ENCODE measurements at regions not wholly inside any gene's neighbourhood (a gene's known extent, or its start where the extent isn't known, plus 50 kb on each side); places are given as distances from the start of the nearest gene placed in this dataset.

DNA sequence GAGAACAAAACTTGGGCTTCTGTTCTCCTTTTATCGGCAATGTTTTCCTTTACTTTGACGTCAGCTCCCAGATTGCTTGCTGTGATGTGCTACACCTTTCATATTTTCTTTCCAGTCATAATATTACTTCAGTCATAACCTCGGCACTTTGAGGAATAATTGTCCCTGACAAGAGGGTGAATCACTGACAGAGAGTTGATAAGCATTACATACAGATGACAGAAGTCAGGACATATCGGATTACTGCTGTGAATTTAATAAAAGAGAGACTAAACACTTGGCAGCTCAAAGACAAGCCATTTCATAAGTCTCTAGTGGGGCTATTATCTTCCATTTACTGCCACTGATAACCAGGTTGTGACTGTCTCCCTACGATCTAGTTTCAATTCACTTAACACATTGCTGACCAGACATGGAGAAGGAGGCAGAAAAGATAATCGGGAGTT, 362.1 kb upstream of the ARRDC4 start:
- no peaks in the 10 kb centered on the region for H3K4me1 Mint-ChIP-seq (ENCODE audit: low read depth)

DNA sequence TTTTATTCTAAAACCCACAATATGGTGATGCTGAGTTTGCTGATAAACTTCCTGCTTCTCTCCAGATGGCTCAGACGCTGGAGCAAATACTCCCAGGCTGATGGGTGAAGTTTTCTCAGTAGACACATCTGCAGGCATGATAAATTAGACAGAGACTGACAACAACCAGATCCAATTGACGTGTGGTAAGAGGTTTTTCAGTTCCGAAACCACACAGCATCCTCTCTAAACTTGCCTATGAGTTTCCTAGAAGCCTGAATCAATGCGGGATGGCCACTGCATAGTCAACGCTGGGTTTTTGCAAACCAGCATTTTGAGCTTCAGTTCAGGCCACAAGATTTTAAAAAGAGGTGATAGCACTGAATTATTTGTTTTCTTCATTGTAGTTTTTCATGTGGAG, 360.3 kb upstream of the ARRDC4 start:
- Mint-ChIP-seq H3K27me3 (ENCODE audit: low read depth) (no peaks in the 10 kb centered on the region), H3K36me3 (ENCODE audit: low read depth) (no peaks in the 10 kb centered on the region), H3K4me3 (no peak overlapping the region), H3K9me3 (peaks cover 3% of the 10 kb centered on the region), H3K27ac (no peak overlapping the region), H3K4me1 (ENCODE audit: low read depth) (no peaks in the 10 kb centered on the region)

More for the DNA sequence above, 362.1 kb upstream of the ARRDC4 start:
- no peak overlapping the region for H3K4me3 Mint-ChIP-seq
- no peaks in the 10 kb centered on the region for H3K36me3 Mint-ChIP-seq (ENCODE audit: low read depth)
- peaks cover 3% of the 10 kb centered on the region for H3K9me3 Mint-ChIP-seq
- no peaks in the 10 kb centered on the region for H3K27me3 Mint-ChIP-seq (ENCODE audit: low read depth)
- no peak overlapping the region for H3K27ac Mint-ChIP-seq

DNA sequence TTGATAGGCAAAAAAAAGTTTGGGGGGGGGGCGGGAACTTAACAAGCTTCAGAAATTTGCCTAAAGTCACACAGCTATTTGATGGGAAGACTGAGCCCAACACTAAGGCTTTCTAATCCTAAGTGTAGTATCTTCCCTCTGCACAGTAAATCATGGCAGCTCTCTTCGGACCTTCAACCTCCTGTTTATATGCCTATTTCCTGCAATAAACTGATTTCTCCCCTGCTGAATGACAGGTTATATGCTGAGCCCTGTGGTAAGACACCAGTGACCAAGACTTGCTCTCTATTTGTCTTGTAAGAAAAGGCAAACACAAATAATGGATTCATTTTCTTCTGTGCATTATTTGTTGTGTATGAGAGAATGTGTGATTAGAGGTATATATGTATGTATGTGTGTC, 355.8 kb upstream of the ARRDC4 start:
- Mint-ChIP-seq H3K4me3 (no peak overlapping the region), H3K27ac (no peak overlapping the region), H3K4me1 (ENCODE audit: low read depth) (no peaks in the 10 kb centered on the region), H3K27me3 (ENCODE audit: low read depth) (no peaks in the 10 kb centered on the region), H3K9me3 (peaks cover 6% of the 10 kb centered on the region), H3K36me3 (ENCODE audit: low read depth) (no peaks in the 10 kb centered on the region)

DNA sequence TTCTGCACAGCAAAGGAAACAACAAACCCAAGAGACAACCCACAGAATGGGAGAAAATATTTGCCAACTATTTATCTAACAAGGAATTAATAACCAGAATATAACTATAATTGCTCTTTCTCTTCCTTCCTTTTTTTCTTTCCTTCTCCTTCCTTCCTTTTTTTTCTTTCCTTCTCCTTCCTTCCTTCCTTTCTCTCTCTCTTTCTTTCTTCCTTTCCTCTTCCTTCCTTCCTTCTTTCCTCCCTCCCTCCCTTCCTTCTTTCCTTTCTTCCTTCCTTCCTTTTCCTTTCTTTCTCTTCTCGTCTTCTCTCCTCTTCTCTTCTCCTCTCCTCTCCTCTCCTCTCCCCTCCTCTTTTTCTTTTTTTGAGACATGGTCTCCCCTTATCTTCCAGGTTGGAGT, 345.4 kb upstream of the ARRDC4 start:
- Mint-ChIP-seq H3K27me3 (ENCODE audit: low read depth) (no peaks in the 10 kb centered on the region), H3K4me3 (no peak overlapping the region), H3K9me3 (peaks cover 11% of the 10 kb centered on the region), H3K27ac (no peak overlapping the region), H3K4me1 (ENCODE audit: low read depth) (no peaks in the 10 kb centered on the region), H3K36me3 (ENCODE audit: low read depth) (no peaks in the 10 kb centered on the region)

DNA sequence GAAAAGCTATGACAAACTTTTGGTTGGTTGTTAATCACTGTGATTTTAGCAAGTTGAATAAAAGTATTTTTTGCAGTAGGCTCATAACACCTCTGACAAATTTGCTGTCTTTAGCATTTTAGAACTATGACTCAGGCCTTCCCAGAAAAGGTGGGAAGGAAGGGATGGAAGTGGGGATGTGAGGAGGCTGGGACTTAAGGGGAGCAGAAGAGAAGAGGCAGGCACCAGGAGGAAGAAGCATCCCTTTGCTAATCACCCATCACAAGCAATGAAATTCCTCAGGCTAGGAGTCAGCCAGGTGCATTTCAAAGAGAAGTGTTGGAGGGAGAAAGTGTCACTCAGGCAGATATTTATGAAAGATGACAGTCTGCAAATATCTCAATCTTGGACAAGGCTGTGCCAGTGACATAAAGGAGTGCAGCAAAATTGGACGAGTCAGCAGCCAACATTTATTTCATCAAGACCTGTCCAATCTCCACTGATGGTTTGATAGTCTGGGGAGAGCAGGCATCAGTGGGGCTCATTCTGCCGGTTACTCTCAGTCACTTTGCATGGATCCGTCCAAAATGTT, 337.3 kb upstream of the ARRDC4 start:
- Mint-ChIP-seq H3K9me3 (peaks cover 7% of the 10 kb centered on the region), H3K4me1 (ENCODE audit: low read depth) (no peaks in the 10 kb centered on the region), H3K36me3 (ENCODE audit: low read depth) (no peaks in the 10 kb centered on the region), H3K4me3 (no peak overlapping the region), H3K27ac (no peak overlapping the region), H3K27me3 (ENCODE audit: low read depth) (no peaks in the 10 kb centered on the region)

DNA sequence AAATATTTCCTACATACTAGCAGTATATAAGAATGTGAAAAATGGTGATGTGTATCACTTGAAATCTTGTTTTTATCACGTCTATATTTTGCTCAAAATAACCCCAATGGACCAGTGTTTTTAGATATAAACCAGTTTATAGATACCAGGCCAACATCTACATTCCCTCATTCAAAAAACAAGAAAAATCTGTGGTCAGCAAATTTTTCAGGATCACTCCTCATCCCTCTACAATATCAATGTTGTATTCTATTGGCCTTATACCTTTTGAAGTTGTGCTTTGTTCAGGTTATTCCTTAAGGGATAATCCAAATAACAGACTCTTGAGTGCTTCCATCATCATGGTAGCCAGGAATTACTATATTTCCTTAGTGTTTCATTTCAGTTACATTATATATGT, 332.9 kb upstream of the ARRDC4 start:
- Mint-ChIP-seq H3K4me3 (no peak overlapping the region), H3K36me3 (ENCODE audit: low read depth) (no peaks in the 10 kb centered on the region), H3K27ac (no peak overlapping the region), H3K27me3 (ENCODE audit: low read depth) (no peaks in the 10 kb centered on the region), H3K4me1 (ENCODE audit: low read depth) (no peaks in the 10 kb centered on the region), H3K9me3 (peaks cover 7% of the 10 kb centered on the region)

DNA sequence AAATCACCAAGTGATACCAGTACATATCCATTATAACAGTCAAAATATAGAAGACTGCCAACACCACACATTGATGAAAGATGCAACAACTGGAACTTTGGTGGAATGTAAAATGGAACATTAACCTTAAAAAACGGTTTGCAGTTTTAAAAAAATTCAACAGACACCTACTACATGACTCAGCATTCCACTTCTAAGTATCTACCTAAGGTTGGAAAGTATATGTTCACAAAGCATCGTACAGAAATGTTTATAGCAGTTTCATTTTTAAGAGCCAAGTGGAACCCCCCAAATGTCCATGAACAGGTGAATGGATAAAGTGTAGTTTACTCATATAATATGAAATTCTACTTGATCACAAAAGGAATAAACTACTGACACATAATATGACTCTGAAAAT, 314.7 kb upstream of the ARRDC4 start:
- Mint-ChIP-seq H3K36me3 (ENCODE audit: low read depth) (no peaks in the 10 kb centered on the region), H3K27me3 (ENCODE audit: low read depth) (no peaks in the 10 kb centered on the region), H3K4me3 (no peak overlapping the region), H3K4me1 (ENCODE audit: low read depth) (no peaks in the 10 kb centered on the region), H3K27ac (no peak overlapping the region), H3K9me3 (peaks cover 4% of the 10 kb centered on the region)

DNA sequence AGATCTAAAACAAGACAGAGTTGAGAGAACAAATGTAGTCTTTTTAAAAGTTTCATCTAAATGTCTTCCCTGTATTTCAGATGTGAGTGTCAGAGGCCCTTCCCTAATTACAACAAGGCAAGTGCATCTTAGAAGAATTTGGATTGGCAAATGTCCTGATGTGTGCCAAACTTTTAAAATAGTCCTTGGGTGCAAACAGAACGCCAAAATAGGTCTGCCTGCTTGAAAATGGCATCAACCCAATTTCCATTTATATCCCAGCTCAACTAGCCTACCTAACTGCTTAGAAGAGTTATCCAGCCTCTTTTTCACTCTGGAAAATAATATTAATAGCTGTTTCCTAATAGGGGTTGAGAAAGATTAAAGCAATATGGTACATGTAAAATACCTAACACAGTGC, 311.8 kb upstream of the ARRDC4 start:
- H3K9me3 Mint-ChIP-seq = no peaks in the 10 kb centered on the region
- no peak overlapping the region for H3K4me3 Mint-ChIP-seq
- H3K27ac Mint-ChIP-seq = no peak overlapping the region
- no peaks in the 10 kb centered on the region for H3K36me3 Mint-ChIP-seq (ENCODE audit: low read depth)
- no peaks in the 10 kb centered on the region for H3K4me1 Mint-ChIP-seq (ENCODE audit: low read depth)
- H3K27me3 Mint-ChIP-seq (ENCODE audit: low read depth) = peaks cover 12% of the 10 kb centered on the region

DNA sequence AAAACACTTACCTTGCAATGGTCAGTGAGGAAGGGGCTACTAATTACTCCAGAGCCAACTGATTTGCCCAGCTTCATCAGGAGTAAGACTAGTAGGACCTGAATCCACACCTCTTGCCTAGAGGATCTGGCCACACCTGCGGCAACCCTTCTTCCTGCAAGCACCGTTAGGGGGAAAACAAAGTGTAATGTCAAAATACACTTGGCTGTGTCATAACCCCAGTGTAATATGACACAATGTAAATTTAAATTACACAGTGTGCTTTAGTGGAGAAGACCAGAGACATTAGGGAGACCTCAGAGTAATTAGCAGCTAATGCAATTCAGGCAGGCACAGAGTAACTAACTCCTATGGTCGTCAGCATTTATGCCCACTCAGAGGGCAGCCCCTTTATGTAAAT, 308.5 kb upstream of the ARRDC4 start:
- no peak overlapping the region for H3K27ac Mint-ChIP-seq
- no peaks in the 10 kb centered on the region for H3K36me3 Mint-ChIP-seq (ENCODE audit: low read depth)
- peaks cover 21% of the 10 kb centered on the region for H3K27me3 Mint-ChIP-seq (ENCODE audit: low read depth)
- no peaks in the 10 kb centered on the region for H3K4me1 Mint-ChIP-seq (ENCODE audit: low read depth)
- H3K4me3 Mint-ChIP-seq = no peak overlapping the region
- no peaks in the 10 kb centered on the region for H3K9me3 Mint-ChIP-seq

DNA sequence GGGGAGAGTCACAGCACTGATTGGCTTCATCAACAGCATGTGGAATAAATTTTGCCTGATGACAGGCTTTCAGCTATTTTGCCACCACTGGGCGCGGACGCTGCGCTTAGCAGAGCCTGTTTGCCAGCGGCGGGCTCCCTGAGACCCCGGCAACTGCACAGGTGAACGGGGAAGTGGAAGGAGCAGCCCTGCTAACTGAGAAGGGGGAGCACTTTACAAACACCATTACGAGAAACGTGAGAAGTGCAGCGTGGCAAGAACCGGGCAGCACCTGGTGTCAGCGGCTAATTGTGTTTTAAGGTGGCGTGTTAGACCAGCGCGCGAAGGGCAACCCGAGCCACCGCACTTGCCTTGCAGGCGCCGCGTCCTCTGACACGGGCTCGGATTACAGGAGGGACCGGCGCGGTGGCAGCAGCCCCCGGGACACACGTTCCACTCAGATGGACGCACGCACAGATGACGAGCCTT, 307.8 kb upstream of the ARRDC4 start:
- Mint-ChIP-seq H3K27me3 (ENCODE audit: low read depth) (peaks cover 21% of the 10 kb centered on the region), H3K4me3 (no peak overlapping the region), H3K4me1 (ENCODE audit: low read depth) (no peaks in the 10 kb centered on the region), H3K36me3 (ENCODE audit: low read depth) (no peaks in the 10 kb centered on the region), H3K9me3 (no peaks in the 10 kb centered on the region), H3K27ac (no peak overlapping the region)

DNA sequence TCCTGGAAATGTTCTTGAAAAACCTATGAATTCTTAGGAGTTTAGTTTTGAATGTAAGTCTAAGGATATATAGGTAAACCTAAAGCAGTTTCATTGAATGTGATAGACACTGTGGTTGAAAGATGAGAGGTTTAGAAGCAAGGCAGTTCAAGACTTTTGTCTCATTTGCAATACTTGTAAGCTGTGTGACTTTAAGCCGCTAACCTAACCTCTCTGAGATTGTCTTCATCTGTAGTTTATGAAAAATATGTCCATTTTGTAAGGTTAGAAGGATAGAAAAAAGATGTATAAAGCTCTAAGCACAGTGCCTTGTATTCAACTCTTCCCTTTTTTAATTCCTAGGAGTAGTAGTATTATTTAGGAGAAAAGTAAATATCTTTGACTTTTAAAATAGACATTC, 306.6 kb upstream of the ARRDC4 start:
- Mint-ChIP-seq H3K36me3 (ENCODE audit: low read depth) (no peaks in the 10 kb centered on the region), H3K27ac (no peak overlapping the region), H3K27me3 (ENCODE audit: low read depth) (peaks cover 21% of the 10 kb centered on the region), H3K4me3 (no peak overlapping the region), H3K9me3 (no peaks in the 10 kb centered on the region), H3K4me1 (ENCODE audit: low read depth) (no peaks in the 10 kb centered on the region)

DNA sequence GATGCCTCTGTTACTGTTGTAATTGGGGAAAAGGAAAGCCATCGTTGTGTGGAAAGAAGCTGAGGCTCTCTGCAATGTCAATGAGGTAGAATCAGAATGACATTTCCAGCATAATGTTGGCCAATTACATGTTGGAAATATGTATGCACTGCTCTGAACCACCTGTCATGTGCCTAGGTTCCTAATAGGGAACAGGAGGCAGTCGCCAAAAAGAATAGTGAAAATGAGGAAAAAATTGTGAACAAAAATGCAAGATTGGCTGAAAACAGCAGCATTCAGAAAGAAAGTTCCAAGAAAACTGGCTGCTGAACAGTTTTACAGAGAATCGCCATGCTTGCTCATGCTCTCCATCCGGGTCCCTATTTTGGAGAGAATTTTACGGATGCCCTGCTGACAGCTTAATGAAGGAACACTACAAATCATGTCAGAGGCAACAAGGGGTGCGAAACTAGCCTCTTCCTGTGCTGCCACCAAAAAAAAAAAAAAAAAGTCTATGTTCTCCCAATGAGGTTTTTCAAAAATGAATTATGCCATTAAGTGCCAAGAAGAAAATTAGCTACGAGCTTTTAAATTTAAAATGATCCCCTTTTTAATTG, 305.9 kb upstream of the ARRDC4 start:
- no peaks in the 10 kb centered on the region for H3K9me3 Mint-ChIP-seq
- no peak overlapping the region for H3K4me3 Mint-ChIP-seq
- H3K4me1 Mint-ChIP-seq (ENCODE audit: low read depth) = no peaks in the 10 kb centered on the region
- no peaks in the 10 kb centered on the region for H3K36me3 Mint-ChIP-seq (ENCODE audit: low read depth)
- no peak overlapping the region for H3K27ac Mint-ChIP-seq
- peaks cover 21% of the 10 kb centered on the region for H3K27me3 Mint-ChIP-seq (ENCODE audit: low read depth)

DNA sequence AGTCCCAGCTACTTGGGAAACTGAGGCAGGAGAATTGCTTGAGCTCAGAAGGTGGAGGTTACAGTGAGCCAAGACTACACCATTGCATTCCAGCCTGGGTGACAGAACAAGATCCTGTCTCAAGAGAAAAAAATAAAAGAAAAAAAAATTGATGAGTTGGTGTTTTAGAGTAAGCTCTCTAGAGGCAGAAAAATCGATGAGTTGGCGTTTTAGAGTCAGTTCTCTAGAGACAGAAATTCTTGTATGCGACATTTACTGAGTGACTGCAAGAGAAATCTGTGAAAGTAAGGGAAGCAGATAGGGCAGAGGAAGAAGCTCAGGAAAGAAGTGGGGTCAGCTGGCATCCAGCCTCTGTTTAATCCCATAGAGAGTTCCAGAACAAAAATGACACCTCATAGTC, 298.7 kb upstream of the ARRDC4 start:
- Mint-ChIP-seq H3K27me3 (ENCODE audit: low read depth) (no peaks in the 10 kb centered on the region), H3K4me1 (ENCODE audit: low read depth) (no peaks in the 10 kb centered on the region), H3K4me3 (no peak overlapping the region), H3K27ac (no peak overlapping the region), H3K36me3 (ENCODE audit: low read depth) (no peaks in the 10 kb centered on the region), H3K9me3 (peaks cover 8% of the 10 kb centered on the region)

DNA sequence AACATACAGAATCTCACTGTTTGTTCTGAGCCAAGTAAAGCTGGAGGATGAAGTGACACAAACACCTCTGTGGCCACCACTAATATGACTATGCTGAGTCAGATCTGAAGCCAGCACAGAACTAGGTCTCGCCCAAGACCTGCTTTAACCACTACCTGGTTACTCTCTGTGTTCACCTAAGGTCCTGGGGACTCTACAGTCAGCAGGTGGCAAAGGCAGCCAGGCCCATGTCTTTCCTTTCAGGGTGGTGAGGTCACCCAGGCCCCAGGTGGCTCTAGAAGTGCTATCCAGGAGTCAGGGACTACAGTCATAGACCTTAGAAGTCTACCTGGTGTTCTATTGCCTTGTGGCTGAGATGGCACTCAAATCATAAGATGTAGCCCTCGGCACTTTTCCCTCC, 287.9 kb upstream of the ARRDC4 start:
- Mint-ChIP-seq H3K36me3 (ENCODE audit: low read depth) (no peaks in the 10 kb centered on the region), H3K4me1 (ENCODE audit: low read depth) (no peaks in the 10 kb centered on the region), H3K27ac (no peak overlapping the region), H3K9me3 (peaks cover 5% of the 10 kb centered on the region), H3K4me3 (no peak overlapping the region), H3K27me3 (ENCODE audit: low read depth) (no peaks in the 10 kb centered on the region)

DNA sequence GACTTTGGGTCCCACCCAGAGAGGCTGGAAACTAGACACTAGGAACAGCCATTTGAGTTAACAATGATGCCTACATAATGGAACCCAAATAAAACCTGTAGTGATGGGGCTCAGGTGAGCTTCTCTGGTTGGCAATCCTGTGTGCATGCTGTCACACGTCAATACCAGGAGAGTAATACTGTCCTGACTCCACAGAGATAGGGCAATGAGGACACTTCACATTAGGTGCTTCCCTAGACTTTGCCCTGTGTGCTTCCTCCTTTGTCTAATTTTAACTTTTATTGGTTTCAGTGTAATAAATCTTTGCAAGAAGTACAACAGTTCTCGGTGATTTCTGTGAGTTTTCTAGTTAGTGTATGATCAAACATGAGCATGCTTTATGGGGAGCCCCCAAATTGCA, 281.8 kb upstream of the ARRDC4 start:
- Mint-ChIP-seq H3K4me3 (no peak overlapping the region), H3K27me3 (ENCODE audit: low read depth) (no peaks in the 10 kb centered on the region), H3K9me3 (peaks cover 5% of the 10 kb centered on the region), H3K27ac (no peak overlapping the region), H3K36me3 (ENCODE audit: low read depth) (no peaks in the 10 kb centered on the region), H3K4me1 (ENCODE audit: low read depth) (no peaks in the 10 kb centered on the region)
